ENCODE measurements at regions not wholly inside any gene's neighbourhood (a gene's known extent, or its start where the extent isn't known, plus 50 kb on each side); places are given as distances from the start of the nearest gene placed in this dataset.
"Not testable (repeated sequence)": the region's sequence is repeated elsewhere in the genome, so short reads cannot be mapped to it uniquely, and the experiment has no call there.

DNA sequence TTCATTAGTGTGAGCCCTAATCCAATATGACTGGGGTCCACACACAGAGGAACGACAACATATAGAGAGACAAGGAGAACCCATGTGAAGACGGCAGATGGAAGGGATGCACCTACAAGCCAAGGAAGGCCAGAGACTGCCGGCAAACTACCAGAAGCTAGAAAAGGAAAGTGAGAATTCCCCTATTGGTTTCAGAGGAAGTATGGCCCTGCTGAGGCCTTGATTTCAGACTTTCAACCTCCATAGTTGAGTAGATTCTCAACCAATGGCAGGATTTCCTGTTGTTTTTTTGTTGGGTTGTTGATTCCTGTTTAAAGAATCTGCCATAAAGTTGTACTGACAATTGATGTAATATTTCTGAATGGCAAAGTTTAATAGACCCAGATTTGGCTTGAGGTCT lies 241.5 kb downstream of the SATB2 start:
- DNase-seq: no peak

DNA sequence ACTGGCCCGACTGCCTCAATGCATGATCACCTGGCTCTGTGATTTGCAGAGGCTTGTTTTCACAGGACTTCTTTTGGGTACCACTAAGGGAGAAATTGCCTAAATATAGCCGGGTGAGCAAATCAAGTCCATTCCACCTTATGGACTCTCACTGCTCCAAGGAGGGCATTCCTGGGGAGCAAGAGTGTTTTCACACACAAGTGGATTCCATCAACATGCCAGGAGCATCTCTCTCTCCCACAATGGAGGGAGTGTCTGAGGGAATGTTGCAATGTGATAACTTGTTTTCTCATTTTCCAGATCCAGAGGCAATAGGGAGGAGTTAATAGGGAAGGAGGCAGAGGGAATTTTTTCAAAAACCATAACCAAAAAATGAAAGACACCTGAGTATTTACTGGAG lies 250.7 kb downstream of the SATB2 start:
- DNase-seq: no peak

DNA sequence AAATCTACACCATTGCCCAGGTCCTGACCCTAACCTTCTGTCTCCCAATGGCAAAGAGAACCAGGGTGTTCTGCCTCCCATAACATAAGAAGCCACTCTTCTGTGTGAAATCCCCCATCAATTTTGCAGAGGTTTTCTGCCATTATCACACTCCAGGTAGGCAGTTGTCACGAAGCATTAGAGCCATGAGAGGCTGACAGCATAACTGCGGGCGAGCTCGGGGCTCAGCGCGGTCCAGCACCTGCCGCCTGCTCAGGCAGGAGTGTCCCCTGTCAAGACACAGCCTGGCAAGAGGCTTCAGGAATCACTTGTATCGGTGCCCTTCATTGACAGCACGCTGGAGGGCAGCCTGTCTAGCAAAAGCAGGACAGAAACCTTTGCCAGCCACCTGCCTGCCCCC lies 251.2 kb downstream of the SATB2 start:
- DNase-seq: no peak

DNA sequence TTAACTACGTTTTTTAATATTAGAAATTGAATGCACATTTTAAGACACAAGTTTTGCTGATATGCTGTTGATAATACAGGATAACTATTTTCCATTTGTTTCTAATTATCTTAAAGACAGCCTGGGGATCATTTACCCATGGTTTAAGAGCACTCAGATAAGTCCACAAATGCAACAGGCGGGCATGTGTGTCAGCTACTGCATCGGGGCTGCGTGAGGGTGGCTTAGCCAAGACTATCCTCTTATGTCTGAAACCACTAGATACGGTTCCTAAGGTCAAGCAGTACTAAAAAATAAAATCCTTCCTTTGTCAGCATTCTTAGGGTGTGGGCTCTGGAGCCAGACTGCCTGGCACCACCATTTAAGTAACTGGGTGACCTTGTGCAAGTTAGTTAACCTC lies 254.8 kb downstream of the SATB2 start:
- no peak for DNase-seq

DNA sequence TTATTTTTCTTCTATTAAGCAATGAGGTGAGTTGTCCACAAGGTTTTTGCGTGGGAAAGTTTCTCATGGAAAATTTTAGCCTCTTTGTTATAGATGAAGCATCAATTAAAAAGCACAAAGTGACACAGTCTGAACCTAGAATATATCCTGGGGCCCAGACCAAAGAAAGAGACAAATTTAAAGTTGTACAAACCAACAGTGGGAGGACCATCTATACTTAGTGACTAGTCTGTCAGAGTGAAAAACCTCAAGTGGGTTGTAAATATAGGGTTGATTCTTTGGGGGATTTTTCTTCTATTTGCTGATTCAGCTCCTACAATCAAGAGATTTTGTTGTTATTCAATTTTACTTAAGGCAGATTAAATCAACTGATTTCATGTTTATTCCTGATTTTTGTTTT lies 256.2 kb downstream of the SATB2 start:
- DNase-seq: no peak

DNA sequence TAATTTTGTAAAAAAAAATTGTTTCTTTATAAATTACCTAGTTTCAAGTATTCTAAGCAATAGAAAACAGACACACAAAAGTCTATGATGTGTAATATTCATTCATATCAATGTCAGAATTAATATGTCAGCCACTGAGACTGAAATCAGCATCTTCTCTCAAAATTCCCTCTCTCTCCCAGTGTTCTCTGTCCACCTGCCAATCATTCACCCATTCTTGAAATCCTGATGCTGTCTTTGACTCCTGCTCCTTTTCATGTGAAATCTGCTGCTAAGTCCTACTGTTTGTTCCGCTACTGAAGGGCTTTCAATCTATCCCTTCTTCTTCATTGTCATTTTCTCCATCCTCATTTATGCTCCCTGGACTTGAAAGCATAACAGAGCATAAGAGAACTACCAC lies 257.9 kb downstream of the SATB2 start:
- no peak for DNase-seq

DNA sequence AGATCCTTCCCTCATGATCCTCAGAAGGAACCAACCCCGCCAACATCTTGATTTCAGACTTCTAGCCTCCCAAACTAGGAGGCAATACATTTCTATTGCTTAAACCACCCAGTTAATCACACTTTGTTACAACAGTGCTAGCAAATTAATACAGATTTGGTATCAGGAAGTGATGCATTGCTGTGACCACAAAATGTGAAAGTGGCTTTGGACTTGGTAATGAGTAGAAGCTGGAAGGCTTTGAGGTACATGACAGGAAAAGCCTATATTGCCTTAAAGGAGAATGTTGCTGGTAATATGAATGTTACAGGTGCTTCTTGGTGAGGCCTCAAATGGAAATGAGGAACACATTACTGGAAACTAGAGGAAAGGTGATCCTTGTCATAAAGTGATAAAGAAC lies 260.3 kb downstream of the SATB2 start:
- no peak for DNase-seq

DNA sequence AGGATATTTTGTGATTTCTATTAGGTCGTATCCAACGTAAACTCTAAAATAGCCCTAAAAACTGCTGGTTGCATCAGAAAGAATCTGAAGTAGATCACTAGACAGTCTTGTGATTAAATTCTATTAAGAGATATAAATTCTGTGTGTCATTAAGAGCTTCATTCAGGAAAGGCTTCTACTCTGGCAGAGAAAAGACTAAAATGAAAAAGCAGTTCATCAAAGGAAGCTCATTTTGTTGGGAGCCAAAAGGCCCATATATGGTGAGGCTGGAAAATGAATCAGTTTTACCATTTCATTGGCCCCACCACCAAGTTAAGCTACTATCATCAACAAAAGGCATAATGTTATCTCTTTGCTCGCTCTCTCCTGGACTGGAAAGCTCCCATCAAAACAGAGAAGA lies 261.1 kb downstream of the SATB2 start:
- DNase-seq: no peak

DNA sequence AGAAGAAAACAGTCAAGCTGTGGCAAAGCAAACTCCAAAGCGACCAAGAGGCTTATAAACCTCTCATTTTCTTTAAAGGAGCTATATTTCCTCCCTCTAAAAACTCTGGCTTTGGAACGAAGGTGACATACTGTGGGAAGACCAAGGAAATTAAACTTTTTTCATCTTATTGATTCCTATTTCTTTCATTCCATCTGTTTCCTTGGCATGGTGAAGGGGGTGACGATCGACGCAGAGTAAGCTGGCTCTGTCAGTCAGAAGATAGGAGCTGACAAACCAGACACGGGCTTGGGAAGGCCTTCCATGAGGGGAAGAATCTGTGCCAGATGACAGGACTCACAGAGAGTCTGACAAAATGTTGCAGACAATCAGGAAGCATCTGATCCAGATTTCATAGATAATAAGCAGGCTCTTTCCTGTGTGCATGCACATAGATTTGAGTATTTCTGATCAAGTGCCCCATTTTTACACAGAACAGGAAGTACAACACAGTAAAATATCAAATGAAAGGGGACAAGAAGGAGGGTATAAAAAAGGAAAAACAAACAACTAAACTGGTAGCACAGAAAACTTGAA lies 261.7 kb downstream of the SATB2 start:
- DNase-seq: no peak

DNA sequence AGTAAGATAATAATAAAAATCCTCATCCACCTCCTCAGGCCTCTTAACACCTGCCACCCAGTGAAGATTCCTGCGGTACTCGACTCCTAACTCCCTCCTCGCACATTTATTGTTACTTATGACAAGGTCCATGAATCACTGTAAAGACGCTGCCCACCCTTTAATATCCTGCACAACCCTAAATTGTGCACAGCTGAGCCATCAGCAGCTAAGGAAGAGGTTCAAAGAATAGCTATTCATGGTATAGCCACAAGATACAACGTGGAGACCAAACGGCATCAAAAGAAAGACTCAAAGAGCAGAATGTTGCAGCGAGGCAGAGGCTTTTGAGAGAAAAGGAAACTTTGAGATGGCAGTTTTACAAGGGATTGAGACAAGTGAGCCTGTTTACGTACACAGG lies 266.3 kb downstream of the SATB2 start:
- no peak for DNase-seq

DNA sequence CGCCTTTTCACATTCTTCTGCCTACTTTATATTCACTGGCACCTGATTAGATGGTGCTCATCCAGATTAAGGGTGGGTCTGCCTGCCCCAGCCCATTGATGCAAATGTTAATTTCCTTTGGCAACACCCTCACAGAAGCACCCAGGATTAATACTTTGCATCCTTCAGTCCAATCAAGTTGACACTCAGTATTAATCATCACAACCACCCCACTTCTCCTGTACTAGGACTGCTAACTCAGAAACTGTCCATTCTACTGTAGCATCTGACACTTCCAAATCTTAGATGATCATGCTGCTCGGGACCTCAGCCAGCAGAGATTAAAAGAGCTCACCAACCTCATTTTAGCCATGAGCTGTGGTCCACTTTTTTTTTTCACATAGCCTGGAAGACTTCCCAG lies 268.5 kb downstream of the SATB2 start:
- no peak for DNase-seq

DNA sequence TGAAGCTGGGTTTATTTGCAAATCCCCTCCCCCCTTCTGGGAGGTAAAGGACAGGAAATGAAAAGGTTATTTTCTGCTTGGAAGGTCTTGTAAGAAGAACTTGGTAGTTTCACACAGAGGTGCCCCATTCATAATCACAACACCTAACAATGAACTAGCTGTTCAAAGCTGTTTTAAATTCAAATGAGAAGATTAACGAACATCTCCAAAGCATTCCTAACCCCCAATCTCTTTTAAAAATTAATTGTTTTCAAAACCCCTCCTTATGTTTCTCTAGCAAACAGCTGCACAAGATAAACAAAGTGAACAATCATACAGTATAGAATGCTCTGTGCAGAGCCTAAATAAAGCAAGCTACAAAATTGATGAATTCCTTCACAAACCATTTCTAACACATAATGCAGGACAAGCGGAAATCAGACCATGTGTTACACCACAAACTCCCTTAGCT lies 271.4 kb downstream of the SATB2 start:
- DNase-seq: no peak

DNA sequence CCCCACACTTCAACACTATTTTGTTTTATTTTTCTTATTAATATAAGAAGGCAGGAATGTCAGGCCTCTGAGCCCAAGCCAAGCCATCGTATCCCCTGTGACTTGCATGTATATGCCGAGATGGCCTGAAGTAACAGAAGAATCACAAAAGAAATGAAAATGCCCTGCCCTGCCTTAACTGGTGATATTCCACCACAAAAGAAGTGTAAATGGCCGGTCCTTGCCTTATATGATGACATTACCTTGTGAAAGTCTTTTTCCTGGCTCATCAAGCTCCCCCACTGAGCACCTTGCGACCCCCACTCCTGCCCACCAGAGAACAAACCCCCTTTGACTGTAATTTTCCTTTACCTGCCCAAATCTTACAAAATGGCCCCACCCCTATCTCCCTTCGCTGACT lies 272.6 kb downstream of the SATB2 start:
- not testable (repeated sequence) for DNase-seq

DNA sequence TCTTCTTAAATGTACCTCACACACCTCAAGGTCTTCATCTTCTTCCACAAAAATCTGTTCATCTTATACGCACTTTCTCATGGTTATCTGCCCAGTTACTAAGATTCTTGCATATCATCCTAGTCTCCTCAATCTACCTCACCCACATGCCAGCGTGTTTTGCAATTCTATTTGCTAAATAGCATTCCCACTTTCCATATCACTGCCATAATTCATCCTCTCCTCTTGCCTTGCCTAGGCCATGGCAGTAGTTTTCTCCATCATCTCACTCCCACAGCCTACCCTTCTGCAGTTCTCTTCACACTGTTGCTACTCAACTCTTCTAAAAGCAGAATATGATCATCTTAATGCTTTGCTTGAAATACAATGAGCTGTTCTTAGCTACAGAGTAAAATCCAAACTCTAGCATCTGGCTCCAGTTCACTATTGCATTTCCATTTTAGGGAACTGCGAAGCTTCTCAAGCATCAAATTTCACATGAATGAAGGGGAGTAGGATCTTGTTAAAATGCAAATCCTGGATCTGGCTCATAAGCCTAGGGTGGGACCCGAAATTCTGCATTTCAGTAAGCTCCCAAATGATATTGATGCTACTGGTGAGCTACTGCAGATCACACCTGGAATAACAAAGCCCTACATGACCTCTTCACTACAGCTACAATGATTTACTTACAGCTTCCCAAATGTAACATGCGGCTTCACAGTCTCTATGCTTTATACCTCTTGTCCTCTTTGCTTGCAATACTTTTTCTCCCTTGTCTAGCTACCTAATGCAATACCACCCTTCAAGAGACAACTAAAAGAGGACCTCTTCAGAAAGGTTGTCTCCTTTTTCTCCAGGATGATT lies 293.9 kb downstream of the SATB2 start:
- no peak for DNase-seq

DNA sequence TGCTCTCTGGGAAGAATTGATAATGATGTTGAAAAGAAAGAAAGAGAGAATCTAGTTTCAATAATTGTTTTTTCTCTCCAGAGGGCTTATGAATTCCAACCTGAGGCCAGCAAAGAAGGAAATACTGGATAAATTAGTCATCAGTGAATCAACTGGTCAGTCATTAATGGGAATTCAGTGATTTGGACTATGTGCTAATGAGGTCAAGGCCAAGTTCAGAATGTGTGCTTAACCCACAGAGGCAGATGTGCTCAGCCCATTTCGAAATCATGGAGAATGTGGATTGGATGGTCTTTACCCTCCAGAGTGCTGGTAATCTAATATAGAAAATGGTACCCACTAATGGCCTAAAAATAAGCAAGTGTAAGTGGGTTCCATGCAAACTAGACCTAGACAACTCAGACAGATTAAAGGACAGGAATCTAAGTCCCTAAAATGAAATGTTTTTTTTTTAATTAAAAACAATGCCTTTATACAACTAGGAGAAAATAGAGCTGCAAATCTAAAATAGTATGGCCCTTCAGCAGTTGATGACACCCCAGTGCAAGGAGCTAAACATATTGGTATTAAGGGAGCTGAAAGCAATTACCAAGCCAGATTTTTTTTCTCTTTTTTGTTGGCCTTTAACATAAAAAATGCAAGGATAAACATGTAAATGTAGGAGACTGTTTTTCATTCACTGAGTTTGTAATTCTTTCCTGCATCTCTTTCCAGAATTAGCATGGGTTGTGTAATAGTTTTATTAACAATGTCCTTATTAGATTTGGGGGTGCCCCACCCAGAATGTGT lies 296.9 kb downstream of the SATB2 start:
- no peak for DNase-seq

DNA sequence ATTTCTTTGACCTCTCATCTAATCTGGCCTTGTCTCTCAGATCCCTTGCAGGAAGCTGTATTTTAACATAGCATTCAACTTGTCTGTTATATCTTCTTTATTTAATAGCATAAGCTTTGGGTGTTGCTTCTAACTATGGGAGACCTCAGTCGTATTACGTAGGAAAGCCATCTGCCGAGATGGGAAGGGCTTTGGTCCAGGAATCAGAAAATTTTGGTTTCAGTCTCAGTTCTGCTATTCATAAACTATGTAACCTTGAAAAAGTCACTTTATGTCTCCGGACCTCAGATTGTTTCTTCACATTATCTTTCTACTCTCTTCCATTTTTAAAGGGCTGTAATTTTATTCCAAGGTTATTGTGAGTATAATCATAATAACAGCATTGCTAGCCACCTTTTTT lies 297.7 kb downstream of the SATB2 start:
- DNase-seq: no peak

DNA sequence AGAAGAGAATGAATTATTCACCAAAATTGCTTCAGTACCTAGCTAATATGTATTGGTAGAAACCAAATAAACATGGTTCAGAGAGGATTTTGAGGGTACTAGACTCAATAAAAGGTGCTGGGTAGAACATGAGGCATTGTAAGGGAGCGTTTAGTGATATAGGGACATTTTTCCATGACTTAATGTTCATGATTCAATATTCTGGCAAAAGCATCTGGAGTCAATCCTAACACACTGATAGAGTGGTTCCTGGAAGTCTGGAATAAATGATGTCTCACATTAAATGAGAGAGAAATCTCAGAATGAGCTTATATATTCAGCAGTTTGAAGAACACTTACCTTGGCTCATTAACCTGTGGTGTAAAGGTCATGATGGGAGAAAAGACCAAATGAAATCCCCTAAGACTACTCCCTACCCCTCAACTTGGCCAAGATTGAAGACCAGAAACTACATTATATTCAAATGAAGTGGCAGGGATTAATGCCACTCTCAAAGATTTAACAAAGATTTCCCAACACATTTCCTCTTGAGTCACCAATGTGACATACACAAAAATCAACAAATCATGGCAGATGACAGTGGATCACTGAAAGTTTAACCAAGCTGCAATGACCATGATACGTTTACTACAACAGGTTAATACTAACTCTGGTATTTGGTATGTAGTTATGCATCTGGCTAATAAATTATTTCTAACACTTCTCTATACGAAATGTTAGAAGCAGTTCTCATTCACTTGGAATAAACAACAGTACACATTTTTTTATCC lies 309.5 kb downstream of the SATB2 start:
- DNase-seq: no peak

DNA sequence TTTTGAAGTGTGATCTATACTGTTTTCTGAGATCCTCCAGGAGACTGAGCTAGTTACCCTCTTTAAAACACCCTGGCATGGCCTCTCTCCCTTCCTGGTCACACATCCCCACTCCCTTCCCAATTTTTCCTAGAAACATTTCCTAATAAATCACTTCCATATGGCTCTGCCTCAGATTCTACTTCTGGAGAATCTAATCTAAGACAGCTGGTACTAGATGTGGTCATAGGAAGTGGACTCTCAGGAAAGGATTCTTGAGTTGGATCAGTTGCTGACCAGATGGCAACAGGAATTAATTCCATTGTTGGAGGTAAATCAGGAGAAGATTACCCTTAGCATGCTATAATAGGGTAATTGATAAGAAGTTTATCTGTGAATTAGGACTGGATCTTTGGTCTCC lies 310.5 kb downstream of the SATB2 start:
- no peak for DNase-seq

DNA sequence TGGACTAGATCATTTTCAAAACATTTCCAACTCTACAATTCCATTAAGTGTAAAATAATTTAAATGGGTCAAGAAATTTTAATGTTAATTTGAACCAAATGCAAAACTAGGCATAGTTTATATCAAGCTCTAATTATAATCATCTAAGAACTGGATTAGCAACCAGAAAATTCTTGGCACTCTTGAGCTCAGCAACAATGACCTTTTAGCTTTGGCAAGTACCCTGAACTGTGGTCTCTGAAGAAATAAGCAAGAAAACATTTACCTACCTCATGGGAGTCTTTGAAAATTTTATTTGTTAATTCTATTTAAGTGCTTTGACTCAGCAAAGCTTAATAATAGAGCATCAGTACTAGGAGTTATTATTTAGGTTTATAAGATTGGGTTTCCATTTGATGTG lies 313.2 kb downstream of the SATB2 start:
- DNase-seq: no peak

DNA sequence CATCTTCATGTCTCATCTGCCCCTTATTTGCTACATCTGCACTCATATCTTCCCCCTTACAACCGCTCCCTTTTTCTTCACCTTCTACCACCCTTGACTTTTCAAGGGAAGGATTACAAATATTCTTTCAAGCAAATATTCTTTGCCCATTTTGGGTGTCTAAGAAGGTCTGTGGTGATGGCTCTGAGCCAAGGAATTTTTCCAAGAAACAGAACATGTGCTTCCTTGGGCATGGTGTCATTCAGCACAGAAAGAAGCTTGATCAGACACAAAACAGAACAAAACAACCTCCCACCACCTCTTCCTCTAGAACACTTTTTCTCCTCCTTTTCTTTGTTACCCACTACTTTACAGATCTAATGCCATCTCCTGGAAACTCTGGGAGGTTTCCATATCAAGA lies 313.7 kb downstream of the SATB2 start:
- DNase-seq: no peak

DNA sequence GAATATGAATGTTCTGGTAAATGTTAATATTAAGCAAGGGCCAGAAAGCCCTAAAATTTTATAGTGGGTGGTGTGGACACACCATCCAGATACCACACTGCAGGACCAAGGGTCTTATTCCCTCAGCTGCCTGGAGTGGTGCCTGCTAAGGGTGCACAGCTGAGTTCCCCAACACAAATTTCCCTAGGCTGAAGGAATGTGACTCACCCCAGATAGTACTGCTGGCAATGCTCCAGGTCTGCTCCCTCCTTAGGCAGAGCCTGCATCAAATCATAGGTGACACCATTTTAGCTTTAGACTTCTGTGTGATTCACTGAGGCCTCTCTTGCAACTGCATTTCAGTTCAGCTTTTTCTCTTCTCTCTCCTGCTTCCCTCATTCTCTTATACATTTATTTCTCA lies 321.1 kb downstream of the SATB2 start:
- DNase-seq: no peak

DNA sequence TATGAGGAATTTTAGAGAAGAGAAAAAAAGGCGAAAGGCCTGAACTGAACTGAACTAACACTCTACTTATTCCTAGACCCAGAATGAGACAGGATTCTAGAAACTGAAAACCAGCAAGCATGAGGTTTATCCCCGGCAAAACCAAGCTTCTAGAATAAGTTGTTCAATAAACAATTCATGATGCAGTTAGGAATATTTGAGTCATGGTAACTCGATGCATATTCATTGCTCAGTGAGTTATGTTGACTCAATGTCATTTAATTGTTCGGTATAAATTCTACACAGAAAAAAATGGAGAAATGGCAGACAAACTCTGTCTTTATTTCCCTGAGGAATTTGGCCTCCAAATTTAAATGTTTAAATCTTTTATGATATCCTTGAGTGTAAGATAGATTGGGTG lies 321.5 kb downstream of the SATB2 start:
- DNase-seq: no peak

DNA sequence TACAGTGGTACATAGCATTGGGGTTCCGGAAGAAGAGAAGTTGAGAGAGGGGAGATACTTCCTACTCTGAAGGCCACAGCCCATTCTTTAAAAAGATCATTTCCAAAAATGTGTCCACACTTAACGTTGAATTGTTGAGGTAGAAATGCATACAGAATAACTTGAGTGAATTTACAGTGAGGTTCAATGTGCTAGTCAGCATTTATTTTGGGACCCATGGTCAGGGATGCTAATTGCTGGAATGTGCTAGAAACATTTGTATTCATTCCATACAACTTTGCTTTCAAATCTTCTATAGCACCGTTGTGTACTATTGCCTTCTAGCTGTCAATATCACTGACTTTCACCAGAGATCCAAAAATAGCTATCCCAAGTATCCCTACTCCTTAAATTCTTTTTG lies 325.9 kb downstream of the SATB2 start:
- no peak for DNase-seq

Data from islet precursor cell (in vitro differentiated cells).